ENCODE measurements at regions not wholly inside any gene's neighbourhood (a gene's known extent, or its start where the extent isn't known, plus 50 kb on each side); places are given as distances from the start of the nearest gene placed in this dataset.

DNA sequence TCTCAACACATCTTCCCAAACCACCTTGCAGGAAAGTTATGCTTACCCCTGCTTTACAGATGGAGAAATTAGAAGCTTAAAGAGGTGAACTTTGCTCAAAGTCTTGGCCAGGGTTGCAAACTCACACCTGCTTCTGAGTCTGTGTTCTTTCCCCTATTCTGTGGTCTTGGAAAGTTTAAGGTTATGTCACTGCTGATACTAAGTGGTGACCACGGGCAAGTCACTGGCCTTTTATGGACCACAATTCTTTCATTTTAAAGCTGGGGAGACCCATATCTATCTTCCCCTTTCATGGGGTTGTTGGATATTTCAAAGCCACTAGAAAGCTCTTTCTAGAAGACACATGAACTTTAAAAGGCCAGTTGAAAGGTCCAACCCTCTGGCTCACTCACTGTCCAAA lies 95.4 kb upstream of the KLF4 start:
- TF ChIP-seq MYC (IDR thresholded peaks at IDR 0.05; ENCODE audit: low read depth, low read length), result no peak
- TF ChIP-seq, protein P1, sequence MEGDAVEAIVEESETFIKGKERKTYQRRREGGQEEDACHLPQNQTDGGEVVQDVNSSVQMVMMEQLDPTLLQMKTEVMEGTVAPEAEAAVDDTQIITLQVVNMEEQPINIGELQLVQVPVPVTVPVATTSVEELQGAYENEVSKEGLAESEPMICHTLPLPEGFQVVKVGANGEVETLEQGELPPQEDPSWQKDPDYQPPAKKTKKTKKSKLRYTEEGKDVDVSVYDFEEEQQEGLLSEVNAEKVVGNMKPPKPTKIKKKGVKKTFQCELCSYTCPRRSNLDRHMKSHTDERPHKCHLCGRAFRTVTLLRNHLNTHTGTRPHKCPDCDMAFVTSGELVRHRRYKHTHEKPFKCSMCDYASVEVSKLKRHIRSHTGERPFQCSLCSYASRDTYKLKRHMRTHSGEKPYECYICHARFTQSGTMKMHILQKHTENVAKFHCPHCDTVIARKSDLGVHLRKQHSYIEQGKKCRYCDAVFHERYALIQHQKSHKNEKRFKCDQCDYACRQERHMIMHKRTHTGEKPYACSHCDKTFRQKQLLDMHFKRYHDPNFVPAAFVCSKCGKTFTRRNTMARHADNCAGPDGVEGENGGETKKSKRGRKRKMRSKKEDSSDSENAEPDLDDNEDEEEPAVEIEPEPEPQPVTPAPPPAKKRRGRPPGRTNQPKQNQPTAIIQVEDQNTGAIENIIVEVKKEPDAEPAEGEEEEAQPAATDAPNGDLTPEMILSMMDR (IDR thresholded peaks at IDR 0.05; ENCODE audit: extremely low read depth in 1 of 2, insufficient read depth in 1 of 2, low read depth in 1 of 2, low read length in 2 of 2), result no peak
- no peak for TF ChIP-seq JUN (IDR thresholded peaks at IDR 0.05; ENCODE audit: borderline replicate concordance, insufficient read depth, insufficient read length, low read depth)
- TF ChIP-seq EZH2 (IDR thresholded peaks at IDR 0.05; ENCODE audit: borderline replicate concordance, low read depth, low read length, severe bottlenecking), result no peak
- no peak for TF ChIP-seq POLR2A (IDR thresholded peaks at IDR 0.05; ENCODE audit: low read depth, low read length)

All from endothelial cell of umbilical vein (primary cell).